ENCODE measurements at regions not wholly inside any gene's neighbourhood (a gene's known extent, or its start where the extent isn't known, plus 50 kb on each side); places are given as distances from the start of the nearest gene placed in this dataset.

DNA sequence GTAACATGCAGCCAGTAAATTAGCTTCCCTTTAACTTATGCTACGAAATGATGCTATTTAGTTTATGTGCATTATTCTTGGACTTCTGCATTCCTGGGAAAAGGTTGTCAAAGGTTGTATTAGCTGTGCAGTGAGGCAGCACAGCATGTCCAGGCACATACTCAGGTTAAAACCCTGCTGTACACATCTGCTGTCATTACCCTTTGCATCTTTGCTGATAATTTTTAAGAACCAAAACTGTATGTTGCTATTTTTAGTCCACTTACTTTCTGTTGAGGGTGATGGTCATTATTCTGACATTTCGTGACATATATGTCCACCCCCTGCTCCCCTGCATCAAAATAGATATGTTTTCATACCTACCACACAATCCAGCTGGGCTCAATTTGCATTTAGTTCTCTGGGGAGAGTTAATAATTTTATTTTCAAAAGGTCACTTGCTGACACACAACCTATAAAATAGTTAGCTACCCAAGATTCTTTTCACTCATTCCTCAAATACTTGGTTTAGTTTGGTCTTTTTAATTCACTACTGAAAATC lies 142.5 kb upstream of the SPACA1 start:
- no peak for DNase-seq

DNA sequence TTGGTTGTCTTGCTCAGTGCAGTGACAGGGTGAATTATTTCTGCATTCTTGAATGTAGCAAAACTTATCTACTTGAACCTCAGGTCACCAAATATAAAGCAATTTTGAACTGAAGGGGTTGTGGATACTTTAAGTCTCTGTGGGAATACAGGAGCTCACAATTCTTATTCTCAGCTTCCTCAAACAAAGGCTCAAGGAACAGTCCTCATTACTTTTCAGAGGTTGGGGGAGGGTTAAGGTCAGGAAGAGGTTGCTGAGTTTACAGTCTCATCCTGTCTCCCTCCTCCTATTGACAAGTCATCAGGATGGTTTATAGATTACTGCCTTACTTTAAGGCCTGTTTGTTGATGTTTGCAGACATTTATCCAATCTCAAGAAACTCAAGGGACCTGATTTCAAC lies 143.6 kb upstream of the SPACA1 start:
- no peak for DNase-seq

- no peak for DNase-seq
Observed at GRCh38 chr6:87903323-87903722, 144.3 kb upstream of the SPACA1 start.

DNA sequence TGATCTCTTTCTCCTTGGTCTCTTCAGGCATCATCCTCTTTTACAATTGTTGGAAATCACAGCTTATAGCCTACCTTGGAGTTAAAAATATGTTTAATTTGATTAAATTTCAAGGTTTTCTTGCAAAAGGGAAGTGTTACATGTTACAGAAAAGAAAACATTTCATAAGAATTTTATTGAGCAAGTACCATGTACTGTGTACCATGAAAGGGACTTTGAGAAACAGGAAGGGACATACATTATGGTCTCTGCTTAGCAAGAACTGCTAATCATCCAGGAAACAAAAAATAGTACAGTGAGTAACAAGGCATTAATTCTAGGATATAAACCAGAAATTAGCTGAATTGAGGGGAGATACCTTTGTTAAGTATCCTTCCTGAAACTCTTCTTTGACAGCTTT lies 145.3 kb upstream of the SPACA1 start:
- DNase-seq, result no peak

DNA sequence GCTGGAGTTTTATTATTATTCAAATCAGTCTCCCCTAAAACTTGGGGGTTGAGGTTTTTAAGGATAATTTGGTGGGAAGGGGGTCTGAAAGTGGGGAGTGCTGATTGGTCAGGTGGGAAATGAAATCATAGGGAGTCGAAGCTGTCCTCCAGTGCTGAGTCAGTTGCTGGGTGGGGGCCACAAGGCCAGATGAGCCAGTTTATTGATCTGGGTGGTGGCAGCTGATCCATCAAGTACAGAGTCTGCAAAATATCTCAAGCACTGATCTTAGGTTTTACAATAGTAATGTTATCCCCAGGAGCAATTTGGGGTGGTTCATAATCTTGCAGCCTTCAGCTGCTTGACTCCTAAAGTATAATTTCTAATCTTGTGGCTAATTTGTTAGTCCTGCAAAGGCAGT lies 146.0 kb upstream of the SPACA1 start:
- DNase-seq, result no peak

GRCh38 chr6:87900160-87900698 lies 147.4 kb upstream of the SPACA1 start:
- no peak for DNase-seq

- no peak for DNase-seq
Observed at GRCh38 chr6:87899499-87900147, 148.0 kb upstream of the SPACA1 start.

- DNase-seq, result no peak
Observed at GRCh38 chr6:87897663-87898062, 150.0 kb upstream of the SPACA1 start.

GRCh38 chr6:87897013-87897412 lies 150.6 kb upstream of the SPACA1 start:
- DNase-seq, result no peak

DNA sequence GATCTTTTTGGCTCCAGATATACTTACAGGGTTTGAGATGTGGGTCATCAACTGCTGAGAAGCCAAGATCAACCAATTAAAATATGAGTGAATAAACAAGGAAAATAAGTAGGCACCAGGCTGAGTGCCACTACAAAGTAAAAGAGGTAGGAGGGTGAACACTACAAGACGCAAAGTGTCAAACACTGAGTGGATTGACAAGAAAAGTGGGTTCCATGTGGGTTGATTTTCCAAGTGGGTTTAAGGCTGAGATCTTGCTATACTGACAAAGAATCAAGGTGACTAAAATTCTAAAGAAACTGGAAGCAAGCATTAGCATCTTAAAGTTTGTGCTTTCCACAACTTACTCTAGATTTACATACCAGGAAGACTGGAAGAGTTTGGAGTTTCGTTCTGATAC lies 160.4 kb upstream of the SPACA1 start:
- no peak for DNase-seq

GRCh38 chr6:87884203-87884602 lies 163.4 kb upstream of the SPACA1 start:
- DNase-seq, result no peak

GRCh38 chr6:87881342-87881895 lies 166.2 kb upstream of the SPACA1 start:
- no peak for DNase-seq

- DNase-seq, result no peak
Observed at GRCh38 chr6:87879132-87879861, 168.3 kb upstream of the SPACA1 start.

DNA sequence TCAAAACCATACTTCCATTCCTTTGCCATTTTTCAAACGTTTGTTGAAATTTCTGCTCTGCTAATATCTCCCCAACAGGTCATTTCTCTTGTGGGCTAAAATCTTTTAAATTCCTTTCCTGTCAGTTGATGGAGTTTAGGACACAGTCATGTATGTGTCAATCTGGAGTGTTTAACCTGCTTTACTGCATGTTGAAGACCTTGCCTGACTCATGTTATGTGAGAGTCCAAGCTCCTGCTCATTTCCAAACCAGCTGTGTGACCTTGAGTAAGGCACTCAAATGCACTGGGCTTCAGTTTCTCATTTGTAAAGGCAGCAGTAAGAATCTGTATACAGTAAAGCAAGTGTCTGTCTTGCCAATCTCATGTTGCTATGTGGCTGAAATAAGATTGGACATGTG lies 171.9 kb upstream of the SPACA1 start:
- DNase-seq, result no peak

DNA sequence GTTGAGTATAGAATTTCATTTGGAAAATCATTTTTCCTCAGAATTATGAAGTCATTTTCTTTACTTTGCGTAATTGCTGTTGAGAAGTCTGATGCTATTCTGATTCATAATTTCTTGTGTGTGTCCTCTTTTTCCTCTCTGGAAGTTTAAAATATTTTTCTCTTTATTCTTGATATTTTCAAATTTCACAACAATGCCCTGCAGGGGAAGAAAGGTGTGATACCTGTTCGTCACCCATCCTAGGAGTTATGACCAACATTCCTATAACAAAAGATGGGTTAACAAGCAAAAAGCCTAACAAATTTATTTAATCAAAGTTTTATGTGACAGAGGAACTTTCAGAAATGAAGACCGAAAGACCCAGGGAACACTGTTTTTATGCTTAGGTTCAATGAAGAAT lies 171.5 kb upstream of the AKIRIN2 start:
- DNase-seq, result no peak

DNA sequence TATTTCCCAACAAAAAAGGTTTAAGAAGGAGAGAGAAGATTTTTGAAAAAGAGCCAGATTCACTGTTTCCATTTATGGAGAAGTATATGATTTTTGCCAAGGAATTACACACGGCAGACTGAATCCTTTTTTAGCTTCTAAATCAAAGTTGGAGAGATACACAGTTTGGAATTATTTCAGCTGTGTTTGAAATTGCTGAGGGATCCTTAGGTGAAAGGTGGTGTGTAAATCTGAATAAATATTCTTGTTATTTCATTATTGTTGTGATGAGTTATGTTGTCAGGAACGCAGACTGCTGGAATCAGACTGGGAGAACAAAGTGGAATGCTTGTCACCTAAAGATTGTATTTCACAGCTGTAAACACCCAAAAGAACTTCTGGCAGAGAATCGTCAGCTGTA lies 168.5 kb upstream of the AKIRIN2 start:
- no peak for DNase-seq

DNA sequence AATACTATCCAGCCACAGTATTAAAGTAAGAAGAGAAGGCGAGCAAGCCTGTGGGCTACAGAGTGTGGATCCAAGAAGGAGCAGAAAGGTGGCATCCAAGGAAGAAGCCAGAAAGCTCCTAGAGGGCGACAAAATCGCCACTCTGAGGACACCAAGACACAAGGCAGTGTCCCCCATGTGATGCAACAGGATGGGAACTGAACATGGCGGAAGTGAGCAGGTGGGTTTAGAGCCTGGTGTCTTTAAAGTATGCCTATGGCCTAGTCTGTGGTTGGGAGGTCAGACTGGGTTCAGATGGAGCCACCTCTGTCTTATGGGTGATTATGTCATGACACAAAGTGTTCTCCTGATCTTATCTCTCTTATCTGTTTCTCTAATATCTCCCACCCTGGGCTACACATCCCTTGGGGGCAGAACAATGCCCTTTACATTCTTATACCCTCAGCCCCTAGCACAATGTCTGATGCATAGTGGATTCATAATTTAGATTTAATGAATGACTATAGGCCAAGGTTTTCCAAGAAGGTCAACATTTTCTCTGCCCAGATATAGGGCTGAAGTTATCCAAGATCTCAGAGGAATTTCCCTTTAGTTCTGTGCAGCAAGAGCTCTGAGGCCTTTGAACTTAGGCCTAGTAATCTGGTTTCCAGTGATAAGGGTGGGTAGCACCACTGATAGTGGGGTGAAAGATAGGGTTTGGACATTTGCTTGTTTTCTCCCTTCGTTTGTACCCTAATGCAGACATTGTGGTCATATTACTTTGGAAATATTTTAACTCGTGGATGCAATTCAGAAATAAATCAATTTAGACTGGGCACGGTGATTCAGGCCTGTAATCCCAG lies 167.3 kb upstream of the AKIRIN2 start:
- DNase-seq, result no peak

DNA sequence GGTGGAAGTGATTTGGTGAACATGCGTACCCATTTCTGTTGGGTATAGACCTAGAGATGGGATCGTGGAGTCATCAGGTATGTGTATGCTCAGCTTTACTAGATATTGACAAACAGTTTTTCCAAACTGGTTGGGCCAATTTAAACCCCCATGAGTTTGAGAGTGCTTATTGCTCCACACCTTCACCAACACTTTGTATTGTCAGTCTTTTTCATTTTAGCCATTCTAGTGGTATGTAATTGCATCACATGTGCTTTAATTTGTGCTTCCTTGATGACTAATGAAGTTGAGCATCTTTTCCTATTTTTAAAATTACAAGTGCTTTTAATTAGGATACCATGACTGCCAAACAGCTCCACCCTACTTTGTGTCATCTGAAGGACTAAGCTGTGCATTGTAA lies 158.9 kb upstream of the AKIRIN2 start:
- no peak for DNase-seq

DNA sequence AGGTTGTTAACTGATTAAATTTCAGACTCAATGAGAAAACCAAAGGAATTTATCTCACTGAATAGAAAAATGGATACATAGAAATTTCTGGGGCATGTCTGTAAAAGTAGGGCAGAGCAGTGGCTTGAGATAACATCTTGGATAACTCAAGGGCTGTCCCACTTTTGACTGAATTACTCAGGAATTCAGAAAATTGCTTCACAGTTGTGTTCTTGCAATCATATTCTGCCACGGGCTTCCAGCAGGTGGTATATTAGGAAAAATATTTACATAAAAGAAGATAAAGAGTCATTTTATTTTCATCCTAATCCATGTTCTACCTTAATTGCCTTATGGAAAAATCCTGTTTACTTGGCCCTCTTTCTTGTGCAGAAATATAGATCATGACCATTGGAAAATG lies 156.4 kb upstream of the AKIRIN2 start:
- no peak for DNase-seq

- DNase-seq, result no peak
Observed at GRCh38 chr6:87851674-87852299, 149.8 kb upstream of the AKIRIN2 start.

DNA sequence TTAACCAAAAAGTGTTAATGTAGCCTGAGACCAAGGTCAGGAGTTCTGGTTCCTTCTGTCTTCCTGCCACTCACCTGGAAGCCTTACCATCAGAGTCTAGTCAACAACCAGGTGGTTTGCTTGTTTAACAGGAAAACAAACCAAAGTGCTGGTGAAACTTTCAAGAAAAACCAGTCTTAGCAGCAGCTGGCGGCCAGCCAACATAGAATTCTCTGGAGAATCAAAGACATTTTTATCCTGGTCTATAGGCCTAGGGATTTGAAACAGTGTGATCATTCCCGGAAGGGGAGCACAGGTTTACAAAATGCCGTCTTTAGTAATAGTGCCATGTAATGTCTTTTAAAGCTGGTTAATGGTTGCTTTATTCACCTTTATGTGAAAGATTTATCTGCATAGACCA lies 146.6 kb upstream of the AKIRIN2 start:
- no peak for DNase-seq

GRCh38 chr6:87847830-87848210 lies 145.8 kb upstream of the AKIRIN2 start:
- DNase-seq, result no peak
